NCI-H187 treated with DMSO at 0.1 percent for 48 hours (cell line): ENCODE measurements at regions not wholly inside any gene's neighbourhood (a gene's known extent, or its start where the extent isn't known, plus 50 kb on each side); places are given as distances from the start of the nearest gene placed in this dataset.
"Not testable (repeated sequence)": the region's sequence is repeated elsewhere in the genome, so short reads cannot be mapped to it uniquely, and the experiment has no call there.

Experiments used
- DNase-seq: peaks from one replicate; lab custom pipeline; 2025; lab: John Stamatoyannopoulos, UW

- DNase-seq: no peak
These were observed 731.5 kb upstream of the AGA start for GRCh38 chr4:178173771-178174170.

GRCh38 chr4:178174756-178175155 is 732.5 kb upstream of the AGA start:
- DNase-seq: no peak

- no peak for DNase-seq
These were observed 743.3 kb upstream of the AGA start for GRCh38 chr4:178185517-178185916.

- no peak for DNase-seq
These were observed 750.4 kb upstream of the AGA start for GRCh38 chr4:178192611-178193010.

DNA sequence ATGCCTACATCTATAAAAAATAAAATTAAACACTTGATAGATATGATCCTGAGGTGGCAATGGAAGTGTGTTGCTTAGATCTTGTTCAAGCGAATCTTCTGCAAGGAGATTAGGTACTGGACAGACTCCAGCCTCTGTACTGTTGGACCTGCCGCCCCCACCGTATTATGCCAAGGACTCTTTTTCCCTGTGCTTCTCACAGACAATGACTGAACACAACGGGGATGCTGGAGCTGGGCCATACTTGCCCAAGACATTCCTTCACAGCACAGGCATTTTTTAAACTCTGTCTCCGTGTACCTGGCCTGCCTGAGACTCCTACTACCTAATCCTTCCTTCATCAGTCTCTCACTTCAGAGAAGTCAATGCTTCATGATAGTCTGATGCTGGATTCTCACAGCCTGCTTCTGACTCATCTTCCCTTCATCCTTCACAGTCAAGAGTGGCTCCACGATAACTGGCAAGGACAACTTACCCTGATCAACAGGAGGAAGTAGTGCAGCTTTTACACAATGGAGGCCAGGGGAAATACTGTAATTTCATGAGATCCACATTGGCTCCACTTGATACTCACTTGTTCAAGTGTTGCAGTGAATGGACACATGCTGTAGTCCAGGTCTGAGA is 754.6 kb upstream of the AGA start:
- DNase-seq: no peak

- no peak for DNase-seq
These were observed 756.5 kb upstream of the AGA start for GRCh38 chr4:178198691-178199090.

GRCh38 chr4:178202422-178202821 is 760.2 kb upstream of the AGA start:
- DNase-seq: no peak

GRCh38 chr4:178205826-178206225 is 763.6 kb upstream of the AGA start:
- no peak for DNase-seq

GRCh38 chr4:178215309-178215708 is 773.1 kb upstream of the AGA start:
- no peak for DNase-seq

- no peak for DNase-seq
These were observed 773.5 kb upstream of the AGA start for GRCh38 chr4:178215763-178216162.

GRCh38 chr4:178226421-178226820 is 784.2 kb upstream of the AGA start:
- DNase-seq: not testable (repeated sequence)

GRCh38 chr4:178233906-178234305 is 791.7 kb upstream of the AGA start:
- no peak for DNase-seq

DNA sequence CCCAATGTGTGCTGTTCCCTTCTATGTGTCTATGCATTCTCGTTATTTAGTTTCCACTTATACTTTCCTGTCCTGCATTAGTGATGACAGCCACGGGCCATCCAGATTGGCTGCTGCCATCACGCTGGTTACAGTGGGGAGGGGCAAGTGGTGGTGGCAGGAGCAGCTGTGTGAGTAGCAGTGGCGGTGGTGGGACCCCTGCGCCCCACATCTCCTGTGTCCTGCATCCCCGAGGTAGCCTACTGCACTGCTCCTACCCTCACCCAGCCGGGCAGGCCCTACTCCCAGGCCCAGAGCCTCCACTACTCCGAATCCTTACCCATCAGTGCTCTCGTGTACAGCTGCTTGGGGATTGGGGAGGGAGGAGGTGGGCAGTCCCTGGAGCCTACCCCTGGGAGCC is 798.7 kb upstream of the AGA start:
- DNase-seq: no peak

GRCh38 chr4:178241601-178242118 is 799.4 kb upstream of the AGA start:
- no peak for DNase-seq

DNA sequence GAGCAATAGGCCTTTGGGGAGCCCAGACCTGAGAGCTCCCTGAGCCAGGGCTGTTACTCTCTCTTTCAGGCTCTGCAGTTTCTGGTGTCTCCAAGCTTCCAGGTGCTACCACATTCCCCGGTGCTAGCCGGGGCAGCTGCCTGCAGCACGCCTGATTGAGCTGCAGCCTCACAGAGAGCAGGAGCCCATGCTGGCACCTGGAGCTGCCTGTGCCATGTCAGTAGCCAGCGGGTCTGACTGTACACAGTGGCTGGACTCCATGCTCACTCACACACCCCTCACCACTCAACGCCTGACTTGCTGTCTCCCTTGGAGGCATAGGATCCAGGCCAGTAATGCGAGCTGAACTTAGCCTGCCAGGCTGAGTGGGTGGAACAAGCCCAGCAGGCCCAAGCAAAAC is 800.4 kb upstream of the AGA start:
- DNase-seq: no peak

DNA sequence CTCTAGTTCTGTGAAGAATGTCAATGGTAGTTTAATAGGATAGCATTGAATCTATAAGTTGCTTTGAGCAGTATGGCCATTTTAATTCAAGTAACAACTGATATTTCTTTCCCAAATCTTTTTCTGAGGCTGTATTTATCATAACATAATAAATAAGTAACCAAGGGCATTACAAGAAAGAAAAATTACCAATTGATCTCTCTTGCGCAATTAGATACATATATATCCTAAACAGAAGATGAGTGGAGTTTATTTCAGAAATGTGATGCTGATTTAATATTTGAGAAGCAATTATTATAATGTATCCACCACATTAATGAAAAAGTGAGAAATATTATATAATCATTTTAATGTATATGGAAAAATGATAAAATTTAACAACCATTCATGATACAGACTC is 802.5 kb upstream of the AGA start:
- DNase-seq: no peak

GRCh38 chr4:178255172-178255571 is 812.9 kb upstream of the AGA start:
- DNase-seq: no peak

DNA sequence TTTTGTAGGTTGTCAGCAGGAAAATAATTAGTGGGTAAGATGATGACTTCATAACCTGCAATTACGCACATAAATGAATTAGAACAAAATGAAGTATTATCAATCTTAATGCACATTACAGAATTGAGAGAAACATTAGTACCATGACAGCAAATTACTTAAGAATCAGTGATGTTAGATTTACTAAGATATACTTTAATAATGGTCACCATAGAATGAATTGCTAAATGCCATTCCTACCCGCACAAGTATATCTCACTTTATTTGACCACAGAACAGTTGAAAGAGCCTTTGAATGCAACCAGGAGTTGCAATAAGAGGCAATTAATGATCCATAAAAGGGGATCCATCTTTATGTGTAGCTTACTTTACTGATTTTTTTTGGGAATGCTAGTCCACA is 816.4 kb upstream of the AGA start:
- no peak for DNase-seq

GRCh38 chr4:178259566-178259965 is 817.3 kb upstream of the AGA start:
- DNase-seq: no peak

DNA sequence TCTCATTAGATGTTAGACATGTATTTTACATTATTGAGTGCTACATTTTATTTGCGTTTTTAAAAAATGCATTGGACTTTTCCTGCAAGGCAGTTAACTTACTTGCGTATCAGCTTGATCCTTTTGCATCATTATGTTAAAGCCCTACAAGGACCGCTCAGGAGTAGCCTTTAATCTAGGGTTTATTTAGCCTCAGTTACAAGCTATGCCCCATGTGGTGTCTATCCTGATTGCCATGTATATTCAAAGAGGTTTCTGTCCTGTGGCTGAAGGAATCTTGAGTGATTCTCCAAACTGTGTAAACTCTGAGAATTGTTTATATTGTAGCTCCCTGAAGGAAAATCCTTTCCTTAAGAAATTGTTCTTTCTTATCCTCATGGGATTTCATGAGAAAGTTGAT is 821.8 kb upstream of the AGA start:
- DNase-seq: no peak

- DNase-seq: no peak
These were observed 829.1 kb upstream of the AGA start for GRCh38 chr4:178271386-178271785.

GRCh38 chr4:178273168-178273567 is 830.9 kb upstream of the AGA start:
- DNase-seq: no peak

GRCh38 chr4:178275671-178276360 is 833.6 kb upstream of the AGA start:
- DNase-seq: no peak

DNA sequence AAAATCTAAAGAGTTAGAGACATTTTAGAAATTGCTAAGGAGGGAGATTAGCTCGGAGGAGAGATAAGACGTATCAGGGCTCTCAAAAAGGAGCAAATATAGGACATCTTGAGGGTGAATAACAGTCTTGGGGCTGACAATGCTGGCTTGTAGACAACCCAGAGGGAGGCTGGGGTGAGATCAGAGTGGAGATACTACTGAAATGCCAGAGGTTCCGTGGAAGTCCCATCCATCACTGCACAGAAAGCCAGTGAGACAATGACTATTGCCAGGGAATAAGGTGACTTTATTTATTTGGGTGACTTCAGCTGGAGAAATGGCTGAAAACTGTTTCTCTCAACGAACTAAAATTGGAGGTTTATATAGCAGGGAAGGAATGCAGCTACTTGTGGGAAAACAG is 838.1 kb upstream of the AGA start:
- no peak for DNase-seq
